IMR-90 (cell line): ENCODE measurements at regions not wholly inside any gene's neighbourhood (a gene's known extent, or its start where the extent isn't known, plus 50 kb on each side); places are given as distances from the start of the nearest gene placed in this dataset.

Experiments used
- ATAC-seq: fragments of 200-7000 bp; cut with Tn5 transposase; 2 replicates; pipeline ENCODE4 v1.9.1; 2020; ENCODE audit warnings: low read depth, mild to moderate bottlenecking, moderate library complexity
- BruUV-seq: library from RNA; stranded (reverse); fragments of 400-500 nt; replicated peaks from 2 replicates; lab custom pipeline; 2021; lab: Mats Ljungman, UMichigan
- CTCF ChIA-PET: fragments of 300-600 bp; formaldehyde crosslinking; extraction: SDS; loops from one replicate; lab custom pipeline; 2021; ENCODE audit warnings: antibody characterized with exemption; lab: Yijun Ruan, JAX
- POLR2A ChIA-PET: fragments of 300-600 bp; sonication (Branson Sonifier 250); formaldehyde crosslinking; loops from one replicate; lab custom pipeline; 2022; ENCODE audit warnings: antibody characterized with exemption; ENCODE audit not compliant: unreplicated experiment; lab: Charles Lee
- DNase-seq: peaks from one replicate; pipeline ENCODE4 v3.0.0; 2013
- H2AFZ ChIP-seq: replicated peaks from 2 replicates; pipeline ENCODE3; 2013; ENCODE audit warnings: low read length, mild to moderate bottlenecking; ENCODE audit not compliant: poor library complexity
- H2AK5ac ChIP-seq: 2 replicates; pipeline ENCODE4 v1.6.1; 2013; ENCODE audit warnings: low read depth, low read length, inconsistent platforms
- H2AK9ac ChIP-seq: replicated peaks from 2 replicates; pipeline ENCODE3; 2013; ENCODE audit warnings: mild to moderate bottlenecking, low read depth, low read length, moderate library complexity; ENCODE audit not compliant: poor library complexity
- H2BK120ac ChIP-seq: 2 replicates; pipeline ENCODE4 v1.6.1; 2013; ENCODE audit warnings: low read depth, low read length, inconsistent platforms
- H2BK15ac ChIP-seq: 3 replicates; pipeline ENCODE4 v1.6.1; 2013; ENCODE audit warnings: low read depth, low read length, inconsistent platforms
- H2BK20ac ChIP-seq: 2 replicates; pipeline ENCODE4 v1.6.1; 2013; ENCODE audit warnings: low read depth, mild to moderate bottlenecking, inconsistent platforms, low read length, moderate library complexity
- H2BK5ac ChIP-seq: 2 replicates; pipeline ENCODE4 v1.6.1; 2013; ENCODE audit warnings: mild to moderate bottlenecking, low read depth, low read length, inconsistent platforms; ENCODE audit not compliant: poor library complexity, severe bottlenecking
- H3K14ac ChIP-seq: replicated peaks from 2 replicates; pipeline ENCODE4 v1.6.1; 2013; ENCODE audit warnings: low read depth, low read length, inconsistent platforms
- H3K18ac ChIP-seq: 2 replicates; pipeline ENCODE4 v1.6.1; 2013; ENCODE audit warnings: low read depth, low read length, control low read depth
- H3K23ac ChIP-seq: 2 replicates; pipeline ENCODE4 v1.6.1; 2013; ENCODE audit warnings: low read depth, low read length, inconsistent platforms
- H3K27ac ChIP-seq: 2 replicates; pipeline ENCODE4 v1.5.1; 2013; ENCODE audit warnings: mild to moderate bottlenecking, control low read depth, low read length; ENCODE audit not compliant: insufficient read depth
- H3K27me3 ChIP-seq: 2 replicates; pipeline ENCODE4 v1.6.1; 2013; ENCODE audit warnings: low read length; ENCODE audit not compliant: control insufficient read depth, insufficient read depth
- H3K36me3 ChIP-seq: 2 replicates; pipeline ENCODE4 v1.6.1; 2013; ENCODE audit warnings: low read length, mixed read lengths; ENCODE audit not compliant: control insufficient read depth, insufficient read depth
- H3K4ac ChIP-seq: 2 replicates; pipeline ENCODE4 v1.6.1; 2013; ENCODE audit warnings: low read depth, low read length, inconsistent platforms
- H3K4me1 ChIP-seq: 2 replicates; pipeline ENCODE4 v1.6.1; 2013; ENCODE audit warnings: low read length, mixed read lengths; ENCODE audit not compliant: control insufficient read depth, insufficient read depth
- H3K4me2 ChIP-seq: 2 replicates; pipeline ENCODE4 v1.6.1; 2013; ENCODE audit warnings: low read depth, mild to moderate bottlenecking, control low read depth, low read length, moderate library complexity
- H3K4me3 ChIP-seq: 2 replicates; pipeline ENCODE4 v1.5.1; 2013; ENCODE audit warnings: low read depth, mild to moderate bottlenecking, control low read depth, low read length, moderate library complexity; ENCODE audit not compliant: insufficient read depth
- H3K56ac ChIP-seq: 2 replicates; pipeline ENCODE4 v1.6.1; 2013; ENCODE audit warnings: low read length, inconsistent platforms; ENCODE audit not compliant: insufficient read depth; ENCODE audit errors: extremely low read depth
- H3K79me1 ChIP-seq, 2 experiments: 2 replicates each; pipeline ENCODE4 v1.6.1; 2013; ENCODE audit warnings: low read length in 2 of 2, inconsistent platforms in 1 of 2, low read depth in 1 of 2
- H3K9ac ChIP-seq: 2 replicates; pipeline ENCODE4 v1.6.1; 2013; ENCODE audit warnings: low read depth, low read length, control low read depth
- H3K9me1 ChIP-seq: 2 replicates; pipeline ENCODE4 v1.6.1; 2013; ENCODE audit warnings: low read length, inconsistent platforms; ENCODE audit not compliant: insufficient read depth
- H3K9me3 ChIP-seq: 2 replicates; pipeline ENCODE4 v1.6.1; 2013; ENCODE audit warnings: low read length; ENCODE audit not compliant: control insufficient read depth, insufficient read depth
- H4K20me1 ChIP-seq: 2 replicates; pipeline ENCODE4 v1.6.1; 2013; ENCODE audit warnings: low read length, inconsistent platforms; ENCODE audit not compliant: insufficient read depth
- H4K5ac ChIP-seq: 2 replicates; pipeline ENCODE4 v1.6.1; 2013; ENCODE audit warnings: mild to moderate bottlenecking, low read depth, low read length, control low read depth
- H4K8ac ChIP-seq, 2 experiments: 2 replicates each; pipeline ENCODE4 v1.6.1; 2013; ENCODE audit warnings: low read depth in 2 of 2, low read length in 2 of 2, control low read depth in 1 of 2, inconsistent platforms in 1 of 2
- H4K91ac ChIP-seq: 2 replicates; pipeline ENCODE4 v1.6.1; 2013; ENCODE audit warnings: low read depth, low read length, inconsistent platforms; ENCODE audit not compliant: insufficient read depth
- CEBPB ChIP-seq: IDR thresholded peaks from 2 replicates; pipeline ENCODE4 v1.6.1; 2012; ENCODE audit warnings: low read depth, low read length, improper control_type of control experiment
- CHD1 ChIP-seq: IDR thresholded peaks from 2 replicates; pipeline ENCODE4 v1.6.1; 2012; ENCODE audit warnings: low read depth, low read length, improper control_type of control experiment
- ELK1 ChIP-seq: fragments of 150-350 bp; IDR thresholded peaks from 2 replicates; pipeline ENCODE4 v1.6.1; 2016; ENCODE audit warnings: low read depth, mild to moderate bottlenecking, low read length, moderate library complexity, borderline replicate concordance
- MAFK ChIP-seq: IDR thresholded peaks from 2 replicates; pipeline ENCODE4 v1.6.1; 2012; ENCODE audit warnings: low read depth, low read length, improper control_type of control experiment
- MXI1 ChIP-seq: IDR thresholded peaks from 2 replicates; pipeline ENCODE4 v1.6.1; 2012; ENCODE audit warnings: low read depth, mild to moderate bottlenecking, low read length, moderate library complexity, borderline replicate concordance
- NFE2L2 ChIP-seq: fragments of 150-350 bp; IDR thresholded peaks from 2 replicates; pipeline ENCODE4 v1.6.1; 2016; ENCODE audit warnings: low read depth, mild to moderate bottlenecking, low read length
- POLR2A ChIP-seq: IDR thresholded peaks from 2 replicates; pipeline ENCODE4 v1.6.1; 2012; ENCODE audit warnings: mild to moderate bottlenecking, low read depth, low read length
- RFX5 ChIP-seq: IDR thresholded peaks from 2 replicates; pipeline ENCODE4 v1.8.0; 2012; ENCODE audit warnings: low read depth, mild to moderate bottlenecking, low read length, moderate library complexity
- USF2 ChIP-seq: fragments of 150-350 bp; IDR thresholded peaks from 2 replicates; pipeline ENCODE4 v1.6.1; 2017; ENCODE audit warnings: mild to moderate bottlenecking, antibody characterized with exemption, low read length, low read depth
- WGBS, 2 experiments: methylation state at CpG; one replicate each; pipeline versions ENCODE4 v1.1.5 to v1.1.7; 2013; ENCODE audit warnings: missing lambda C conversion rate in 2 of 2; ENCODE audit not compliant: insufficient read length in 1 of 2; ENCODE audit errors: extremely low coverage in 2 of 2; 5-methylcytosine and 5-hydroxymethylcytosine counted together
- dilution Hi-C: fragments of 300-500 bp; cut with HindIII; formaldehyde crosslinking; loops from one replicate; pipeline ENCODE4 v1.14.3; 2018; ENCODE audit warnings: low sequenced_read_pairs; ENCODE audit not compliant: unreplicated experiment
- in situ Hi-C: fragments of 300-500 bp; cut with MboI; formaldehyde crosslinking; loops from 3 replicates; pipeline ENCODE4 v1.14.3; 2019; ENCODE audit warnings: low sequenced_read_pairs, inconsistent platforms, mixed read lengths
- intact Hi-C: fragments of 100-400 bp; cut with micrococcal nuclease; formaldehyde crosslinking; loops from 2 replicates; pipeline ENCODE4 v1.10.0; 2022

GRCh38 chr20:24165301-24166122 lies 176.9 kb upstream of the GGTLC1 start:
- CTCF ChIA-PET = no interaction called here
- no peak overlapping the region for H4K5ac ChIP-seq

More at GRCh38 chr20:24165301-24166122, 176.9 kb upstream of the GGTLC1 start:
- H3K9me3 ChIP-seq = no peaks in the 10 kb centered on the region
- no peaks in the 10 kb centered on the region for H3K27me3 ChIP-seq
- TF ChIP-seq MXI1 (no peak), NFE2L2 (no peak), MAFK (no peak), ELK1 (no peak), POLR2A (no peak), CEBPB (no peak), RFX5 (no peak), USF2 (no peak), CHD1 (no peak)
- in situ Hi-C loops = no loop called here
- H2BK15ac ChIP-seq = no peak overlapping the region
- no peak overlapping the region for H3K18ac ChIP-seq
- H3K14ac ChIP-seq = no peak overlapping the region
- H3K36me3 ChIP-seq = no peaks in the 10 kb centered on the region
- no peak overlapping the region for H3K9ac ChIP-seq
- no peaks in the 10 kb centered on the region for H4K20me1 ChIP-seq
- H3K4me1 ChIP-seq = no peaks in the 10 kb centered on the region
- DNase-seq (no peak), ATAC-seq (no peak)
- H3K9me1 ChIP-seq = no peaks in the 10 kb centered on the region
- no peak overlapping the region for H3K23ac ChIP-seq
- H3K4me3 ChIP-seq = no peak overlapping the region
- no peak overlapping the region for H4K8ac ChIP-seq
- H4K91ac ChIP-seq = no peak overlapping the region
- no peaks in the 10 kb centered on the region for H3K79me1 ChIP-seq
- H2AFZ ChIP-seq = no peak overlapping the region
- 50% methylated on average over 1 of the region's 6 CpGs; no CpG with 5 or more reads in 1 of the 2 experiments for WGBS, 2 experiments
- POLR2A ChIA-PET = interaction anchor here (0.6 kb wide), 1 partner anchor 61 kb away, joined by 17 read pairs; no protein-coding TSS in a partner anchor
- no peak overlapping the region for H3K4me2 ChIP-seq
- H3K27ac ChIP-seq = no peak overlapping the region
- no peak overlapping the region for H2BK5ac ChIP-seq
- dilution Hi-C loops = no loop called here
- no peak overlapping the region for H2AK9ac ChIP-seq
- intact Hi-C loops = no loop called here
- H3K4ac ChIP-seq = no peak overlapping the region
- no peak overlapping the region for H3K56ac ChIP-seq
- H2AK5ac ChIP-seq = no peak overlapping the region
- no peak overlapping the region for H2BK120ac ChIP-seq
- no peak overlapping the region for H2BK20ac ChIP-seq
- BruUV-seq = no TSS peak
